Forelimb muscle (tissue), 1 donor: ENCODE measurements at regions not wholly inside any gene's neighbourhood (a gene's known extent, or its start where the extent isn't known, plus 50 kb on each side); places are given as distances from the start of the nearest gene placed in this dataset.

Source experiments
- DNase-seq: peaks from one replicate; pipeline ENCODE4 v3.0.0-alpha.2; 2013; ENCODE audit warnings: low read depth

- DNase-seq = no peak
These were observed 293.5 kb upstream of the AKR1E2 start for GRCh38 chr10:4532467-4532866.

DNA sequence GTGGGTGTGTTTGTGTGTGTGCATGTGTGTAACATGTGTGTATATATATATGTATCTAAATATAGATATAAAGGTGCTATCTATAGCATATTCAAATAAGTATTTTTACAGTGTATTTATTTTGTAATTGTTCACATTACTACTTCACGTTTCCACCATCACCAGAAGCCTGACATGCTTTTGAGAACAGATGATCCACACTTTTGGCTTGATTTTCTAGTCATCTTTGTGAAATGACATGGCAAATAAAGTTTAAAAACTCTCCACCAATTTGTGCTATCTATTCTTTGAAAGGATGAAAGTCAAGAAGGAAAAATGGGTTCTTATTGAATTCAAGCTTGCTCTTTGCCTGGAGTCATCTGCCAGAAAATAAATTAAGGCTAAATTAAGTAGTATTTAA, 294.0 kb upstream of the AKR1E2 start:
- no peak for DNase-seq

- no peak for DNase-seq
These were observed 296.7 kb upstream of the AKR1E2 start for GRCh38 chr10:4529266-4529665.

GRCh38 chr10:4527281-4527970, 298.6 kb upstream of the AKR1E2 start:
- no peak for DNase-seq

DNA sequence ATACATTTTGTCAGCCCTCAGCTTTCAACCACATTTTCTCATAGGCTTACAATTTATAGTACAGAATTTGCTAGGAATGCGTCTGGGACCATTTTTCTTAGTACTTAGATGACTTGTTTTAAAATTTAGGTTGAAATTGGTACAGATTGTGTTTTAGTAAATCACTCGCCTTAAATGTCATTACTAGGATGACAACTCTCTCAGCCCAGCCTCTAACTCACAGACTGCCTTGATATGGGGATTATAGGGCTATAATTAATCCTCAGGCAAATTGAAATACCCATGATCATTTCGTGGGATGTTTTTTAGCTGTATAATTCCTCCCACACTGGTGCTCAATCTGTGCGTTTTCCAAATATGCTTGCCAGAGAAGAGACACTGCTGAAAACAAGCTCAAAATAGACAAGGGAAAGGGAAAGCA, 299.7 kb upstream of the AKR1E2 start:
- DNase-seq = no peak

GRCh38 chr10:4525103-4525502, 300.9 kb upstream of the AKR1E2 start:
- no peak for DNase-seq

DNA sequence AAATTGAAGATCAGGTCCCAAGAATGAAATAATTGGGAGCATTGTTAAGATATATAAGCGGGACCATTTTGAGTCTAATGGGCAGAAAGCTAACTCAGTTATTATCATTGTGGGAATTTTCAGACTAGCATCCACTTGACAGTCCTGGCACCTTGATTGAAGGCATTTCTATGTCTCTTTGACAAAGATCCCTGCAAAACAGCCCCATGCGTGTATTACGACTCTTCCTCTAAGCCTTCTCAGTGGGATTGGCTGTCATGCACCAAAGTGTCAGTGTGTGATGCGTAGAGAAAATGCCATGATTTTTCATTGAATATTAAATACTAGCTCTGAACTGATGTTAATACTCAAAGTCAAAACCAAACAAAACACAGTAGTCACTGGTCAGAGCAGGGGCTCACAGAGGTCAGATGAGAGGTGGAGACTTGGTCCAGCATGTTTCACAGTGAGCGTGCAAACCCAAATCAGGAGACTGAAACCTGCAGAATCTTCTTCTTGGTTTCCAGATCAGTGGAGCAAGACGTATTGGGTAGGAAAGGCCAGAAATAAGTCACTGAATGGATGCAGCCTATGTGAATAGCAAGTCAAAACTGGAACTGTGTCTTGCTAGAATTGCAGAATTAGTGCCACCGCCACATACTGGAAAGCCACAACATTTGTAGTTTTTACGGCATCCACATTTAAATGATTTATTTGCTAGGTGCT, 303.6 kb upstream of the AKR1E2 start:
- no peak for DNase-seq

GRCh38 chr10:4519658-4520402, 306.2 kb upstream of the AKR1E2 start:
- DNase-seq = no peak

DNA sequence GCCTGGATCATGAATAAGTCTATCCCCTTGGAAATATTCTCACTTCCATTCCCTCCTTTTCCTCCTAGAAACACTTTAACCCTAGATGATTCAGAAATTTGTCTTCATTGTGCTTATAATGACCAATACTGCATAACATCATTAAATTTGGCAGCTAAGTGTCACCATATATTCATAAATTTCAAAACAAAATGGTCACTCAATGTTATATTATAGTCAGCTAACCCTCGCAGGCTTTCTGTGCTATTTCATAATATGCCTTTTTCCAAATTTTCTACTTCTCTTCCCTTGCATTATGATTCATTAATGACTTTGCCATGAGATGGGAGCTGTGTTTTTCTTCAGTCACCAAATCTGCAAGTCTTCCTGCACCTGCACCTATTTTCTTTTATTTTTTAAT, 308.3 kb upstream of the AKR1E2 start:
- no peak for DNase-seq

GRCh38 chr10:4515721-4516120, 310.3 kb upstream of the AKR1E2 start:
- DNase-seq = no peak

- DNase-seq = no peak
These were observed 311.4 kb upstream of the AKR1E2 start for GRCh38 chr10:4514445-4515108.

- no peak for DNase-seq
These were observed 313.3 kb upstream of the AKR1E2 start for GRCh38 chr10:4512671-4513240.

DNA sequence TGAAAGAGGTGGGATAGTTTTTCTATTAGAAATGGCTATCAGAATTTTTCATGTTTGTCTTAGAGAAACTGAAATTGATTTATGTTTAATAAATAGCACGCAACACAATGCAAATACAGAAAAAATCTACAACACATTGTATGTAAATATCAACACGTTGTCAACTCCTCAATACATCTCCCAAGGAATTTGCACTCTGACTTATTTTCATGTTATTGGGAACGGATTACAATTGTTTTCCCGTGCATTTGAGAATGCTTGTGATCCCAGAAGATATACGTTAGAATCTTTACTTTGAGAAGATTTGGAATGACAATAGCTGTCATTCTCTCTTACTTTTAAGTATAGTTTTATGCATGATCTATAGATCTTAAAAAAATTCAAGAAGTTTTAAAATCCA, 313.8 kb upstream of the AKR1E2 start:
- no peak for DNase-seq

DNA sequence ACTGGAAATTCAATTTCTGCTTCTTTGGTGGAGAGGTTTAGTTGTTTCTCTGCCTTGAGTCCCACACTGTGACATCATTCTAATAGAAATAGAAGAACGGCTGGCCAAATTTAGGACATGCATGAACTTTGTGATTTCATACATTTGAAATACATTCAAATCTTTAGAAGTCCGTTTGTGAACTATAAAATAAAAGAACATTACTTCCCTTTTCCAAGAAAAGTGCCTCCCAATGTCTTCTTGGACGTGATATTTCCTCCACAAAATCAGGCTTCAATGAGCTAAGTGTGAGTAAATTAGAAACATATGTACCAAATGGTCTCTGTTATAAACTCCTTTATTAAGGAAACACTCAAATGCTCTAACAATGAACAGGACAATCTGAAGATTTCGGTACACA, 314.5 kb upstream of the AKR1E2 start:
- peak; percentile 77 for DNase-seq

GRCh38 chr10:4509405-4509804, 316.6 kb upstream of the AKR1E2 start:
- DNase-seq = no peak

DNA sequence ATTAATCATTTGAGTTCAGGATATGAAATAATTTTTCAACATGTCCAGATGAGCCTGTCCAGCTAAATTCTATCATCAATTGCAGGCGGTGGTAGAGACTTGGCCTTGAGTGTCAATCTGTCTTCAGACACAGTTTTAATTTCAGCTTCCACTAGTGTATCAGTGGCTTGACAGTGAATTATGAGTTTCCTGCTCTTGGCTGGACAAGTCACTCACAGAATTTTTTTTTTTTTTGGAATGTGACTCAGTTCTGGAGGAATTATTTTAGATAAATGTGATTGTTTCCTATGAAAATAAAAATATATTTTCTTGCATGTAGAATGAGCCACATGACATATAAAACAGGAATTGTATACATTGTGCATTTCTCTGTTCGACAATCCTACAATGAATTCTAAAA, 319.9 kb upstream of the AKR1E2 start:
- no peak for DNase-seq

GRCh38 chr10:4504550-4504949, 321.5 kb upstream of the AKR1E2 start:
- DNase-seq = no peak

DNA sequence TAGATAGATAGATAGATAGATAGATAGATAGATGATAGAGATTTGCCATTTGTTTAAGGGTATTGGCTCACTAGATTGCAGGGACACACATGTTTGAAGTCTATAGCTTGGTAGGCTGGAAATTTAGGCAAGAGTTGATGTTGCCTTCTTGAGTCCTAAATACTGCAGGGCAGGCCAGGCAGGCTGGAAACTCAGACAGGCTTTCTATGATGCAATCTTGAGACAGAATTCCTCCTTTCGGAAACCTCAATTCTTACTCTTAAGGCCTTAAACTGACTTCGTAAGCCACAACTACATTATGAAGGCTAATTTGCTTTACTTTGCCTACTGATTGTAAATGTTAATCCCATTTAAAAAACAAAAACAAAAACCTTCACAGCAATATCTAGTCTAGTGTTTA, 322.9 kb upstream of the AKR1E2 start:
- DNase-seq = no peak

DNA sequence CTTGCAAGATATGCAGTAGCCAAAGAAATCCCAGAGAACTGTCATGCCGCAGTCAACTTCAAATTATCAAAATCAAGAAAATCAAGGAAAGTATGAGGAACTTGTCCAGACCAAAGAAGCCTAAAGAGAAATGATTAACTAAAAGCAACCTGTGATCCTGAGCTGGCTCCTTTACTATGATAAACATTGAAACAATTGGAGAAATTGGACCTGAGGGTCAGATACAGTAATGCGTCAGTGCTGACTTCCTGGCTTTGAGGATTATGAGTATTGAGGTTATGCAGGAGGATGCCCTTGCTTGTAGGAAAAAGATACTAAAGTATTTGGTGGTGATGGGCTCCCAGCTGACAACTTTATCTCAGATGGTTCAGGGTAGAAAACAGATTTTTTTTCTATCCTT, 324.7 kb upstream of the AKR1E2 start:
- no peak for DNase-seq

DNA sequence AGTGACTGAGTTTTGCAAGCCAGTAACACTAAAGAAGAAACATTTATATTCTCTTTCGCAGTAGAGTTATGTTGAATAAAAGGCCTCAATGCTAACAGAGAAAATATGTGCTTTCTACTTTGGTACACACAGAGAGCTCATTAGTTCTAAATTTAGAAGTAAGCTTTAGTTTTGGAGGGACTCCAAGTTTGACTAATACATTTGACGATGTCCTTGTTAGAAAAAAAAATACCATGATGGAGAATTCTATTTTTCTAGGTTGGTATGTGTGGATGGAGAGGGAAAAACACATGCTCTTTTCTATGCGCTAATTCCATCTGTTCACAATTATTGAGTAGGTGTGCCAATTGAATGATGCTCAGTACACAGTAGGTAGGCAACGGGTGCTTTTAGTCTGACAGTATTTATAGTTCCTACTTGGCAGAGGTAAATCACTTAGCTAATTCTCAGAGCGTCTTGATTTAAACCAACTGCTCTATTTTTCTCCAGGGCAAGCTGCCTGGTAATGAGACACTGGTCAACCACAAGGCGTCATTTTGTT, 327.2 kb upstream of the AKR1E2 start:
- no peak for DNase-seq

- no peak for DNase-seq
These were observed 331.5 kb upstream of the AKR1E2 start for GRCh38 chr10:4494551-4494950.

GRCh38 chr10:4492202-4492601, 333.8 kb upstream of the AKR1E2 start:
- DNase-seq = no peak
